GM10266 (cell line): ENCODE measurements at regions not wholly inside any gene's neighbourhood (a gene's known extent, or its start where the extent isn't known, plus 50 kb on each side); places are given as distances from the start of the nearest gene placed in this dataset.

Experiments used
- DNase-seq: peaks from one replicate; pipeline ENCODE4 v3.0.0; 2012; ENCODE audit errors: extremely low spot score
- CTCF ChIP-seq: IDR thresholded peaks from 2 replicates; pipeline ENCODE4 v1.5.1; 2012; ENCODE audit warnings: mild to moderate bottlenecking, low read depth; ENCODE audit not compliant: control insufficient read depth, insufficient read depth; ENCODE audit errors: missing control alignments

- TF ChIP-seq CTCF, result no peak
- DNase-seq, result no peak
These were observed 72.3 kb downstream of the LINC00237 start for GRCh38 chr20:21033817-21034216.

GRCh38 chr20:21031666-21032065 is 74.5 kb downstream of the LINC00237 start:
- DNase-seq, result no peak
- TF ChIP-seq CTCF, result no peak

DNA sequence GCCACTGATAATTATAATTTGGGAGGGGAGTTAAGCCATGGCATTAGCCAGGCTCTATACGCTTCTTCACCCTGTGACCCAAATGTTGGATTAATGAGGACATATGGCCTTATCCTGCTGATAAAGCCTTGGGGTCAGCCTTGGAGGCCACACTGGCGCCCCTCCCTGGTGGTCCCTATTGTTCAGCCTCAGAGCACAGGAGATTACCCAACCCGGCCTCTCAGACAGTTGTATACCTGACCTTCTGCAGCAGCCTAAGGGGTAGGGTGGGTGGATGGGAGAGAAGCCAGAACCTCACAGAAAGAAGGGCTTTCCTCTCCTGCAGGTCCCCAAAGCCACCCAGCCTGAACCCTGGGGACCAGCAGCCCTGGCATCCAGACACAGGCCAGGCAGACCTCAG is 76.8 kb downstream of the LINC00237 start:
- TF ChIP-seq CTCF, result no peak
- DNase-seq, result no peak

- DNase-seq, result no peak
- TF ChIP-seq CTCF, result no peak
These were observed 77.2 kb downstream of the LINC00237 start for GRCh38 chr20:21028921-21029320.

DNA sequence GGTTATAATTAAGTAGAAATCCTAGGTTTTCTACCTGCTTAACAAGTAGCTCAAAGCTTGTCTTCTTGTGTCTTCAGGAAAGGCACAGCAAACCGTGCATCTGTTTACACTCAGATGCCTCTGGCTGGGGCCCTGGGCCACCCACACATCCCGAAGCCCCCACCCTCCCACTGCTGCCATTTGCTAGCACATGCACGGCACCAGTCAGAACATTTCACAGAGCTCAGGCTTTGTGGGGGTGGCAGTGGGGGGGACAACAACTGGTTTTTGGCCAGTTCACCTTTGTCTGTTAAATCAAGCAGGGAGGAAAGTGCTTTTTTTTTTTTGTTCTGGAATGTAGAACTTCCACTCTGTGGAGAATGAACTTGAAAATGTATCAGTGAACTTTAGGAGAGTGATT is 77.7 kb downstream of the LINC00237 start:
- DNase-seq, result no peak
- no peak for TF ChIP-seq CTCF

DNA sequence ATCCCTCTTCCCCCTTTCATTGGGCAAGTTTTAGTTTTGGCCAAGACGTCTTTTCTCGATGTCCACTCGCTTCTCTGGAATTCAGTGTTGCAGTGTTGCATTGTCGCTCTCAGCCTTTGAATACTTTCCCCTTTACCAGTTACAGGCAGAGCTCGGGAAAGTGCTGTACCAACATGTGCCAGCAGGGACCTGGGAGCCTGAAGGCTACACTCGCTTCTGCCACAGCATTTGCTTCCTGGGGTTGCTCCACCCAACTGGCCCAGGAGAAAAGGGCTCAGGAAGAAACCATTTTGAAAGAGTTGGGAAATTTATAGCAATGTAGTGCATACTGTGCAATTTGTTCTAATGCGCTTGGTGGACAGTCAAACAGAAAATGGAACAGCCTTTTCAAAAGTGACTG is 78.6 kb downstream of the LINC00237 start:
- TF ChIP-seq CTCF, result no peak
- no peak for DNase-seq

DNA sequence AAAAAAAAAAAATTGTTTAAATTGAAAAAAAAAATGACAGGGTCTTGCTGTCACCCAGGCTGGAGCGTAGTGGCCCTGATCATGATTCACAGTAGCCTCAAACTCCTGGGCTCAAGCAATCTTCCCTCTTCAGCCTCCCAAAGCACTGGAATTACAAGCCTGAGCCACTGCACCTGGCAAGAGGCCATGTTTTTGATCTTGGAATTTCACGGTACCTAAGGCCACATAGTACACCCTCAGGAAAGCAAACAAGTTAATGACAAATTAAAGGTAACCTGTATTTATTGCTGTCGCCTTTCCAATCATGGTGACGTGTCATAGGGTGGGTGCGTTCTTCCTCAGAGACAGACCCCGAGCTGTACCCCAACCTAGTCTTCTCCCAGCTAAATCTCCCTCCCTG is 79.2 kb downstream of the LINC00237 start:
- TF ChIP-seq CTCF, result no peak
- DNase-seq, result no peak

DNA sequence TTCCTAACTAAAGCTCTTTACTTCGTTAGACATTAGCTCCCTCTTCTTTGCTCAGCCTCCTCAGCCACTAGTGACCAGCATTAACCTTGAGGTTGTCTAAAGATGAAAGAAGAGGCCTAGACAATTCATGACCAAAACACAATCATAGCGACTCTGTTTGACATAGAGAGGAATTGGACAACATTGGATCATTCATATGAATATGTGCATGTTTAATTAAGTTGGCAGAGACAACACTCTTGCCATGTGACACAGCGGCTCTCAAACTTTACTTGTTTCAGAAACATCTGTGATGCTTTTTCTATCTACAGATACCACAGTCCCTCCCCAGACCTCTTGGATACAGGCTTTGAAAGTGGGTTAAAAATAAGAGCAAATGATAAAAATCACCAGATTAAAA is 81.7 kb downstream of the LINC00237 start:
- TF ChIP-seq CTCF, result no peak
- no peak for DNase-seq
